HEK293 (cell line): ENCODE measurements at regions not wholly inside any gene's neighbourhood (a gene's known extent, or its start where the extent isn't known, plus 50 kb on each side); places are given as distances from the start of the nearest gene placed in this dataset.
"Not testable (repeated sequence)": the region's sequence is repeated elsewhere in the genome, so short reads cannot be mapped to it uniquely, and the experiment has no call there.

Experiments
- CTCF ChIA-PET: fragments of 350-600 bp; formaldehyde crosslinking; extraction: SDS; loops from one replicate; lab custom pipeline; 2021; ENCODE audit warnings: antibody characterized with exemption; lab: Yijun Ruan, JAX
- POLR2A ChIA-PET: fragments of 300-600 bp; formaldehyde crosslinking; extraction: SDS; loops from one replicate; lab custom pipeline; 2020; ENCODE audit warnings: antibody characterized with exemption, inconsistent platforms; lab: Yijun Ruan, JAX
- H3K27ac ChIP-seq: fragments of 200-500 bp; sonication (Bioruptor generic); 2 replicates; pipeline ENCODE4 v1.5.1; 2014; ENCODE audit warnings: low read depth, low read length, control low read depth, inconsistent platforms; ENCODE audit errors: extremely low read depth
- H3K36me3 ChIP-seq, 2 experiments: fragments of 200-500 bp in 1 of 2; sonication (Bioruptor generic) in 1 of 2; 1 replicate in 1 of 2; 2 replicates in 1 of 2; pipeline ENCODE4 v1.5.1; 2014 to 2017; ENCODE audit warnings: inconsistent platforms in 2 of 2, low read length in 2 of 2; ENCODE audit not compliant: control insufficient read depth in 2 of 2, insufficient read depth in 1 of 2
- H3K4me1 ChIP-seq: fragments of 200-500 bp; sonication (Bioruptor generic); 2 replicates; pipeline ENCODE4 v1.5.1; 2014; ENCODE audit warnings: mild to moderate bottlenecking, low read length, inconsistent platforms; ENCODE audit not compliant: control insufficient read depth, insufficient read depth
- H3K4me3 ChIP-seq: 2 replicates; pipeline ENCODE4 v1.5.1; 2011; ENCODE audit warnings: low read depth, mild to moderate bottlenecking, control low read depth, low read length, moderate library complexity
- H3K9me3 ChIP-seq: fragments of 200-500 bp; sonication (Bioruptor generic); 2 replicates; pipeline ENCODE4 v1.5.1; 2014; ENCODE audit warnings: low read depth, low read length, inconsistent platforms; ENCODE audit not compliant: control insufficient read depth, insufficient read depth
- AEBP2 ChIP-seq: fragments of 450-650 bp; formaldehyde crosslinking; IDR thresholded peaks from 2 replicates; pipeline ENCODE4 v1.5.1; 2016; ENCODE audit warnings: missing biosample characterization, missing genetic modification characterization, borderline replicate concordance
- BCL6B ChIP-seq: fragments of 450-650 bp; formaldehyde crosslinking; IDR thresholded peaks from 2 replicates; pipeline ENCODE4 v1.5.1; 2017; ENCODE audit warnings: missing biosample characterization, missing genetic modification characterization
- GLI4 ChIP-seq: fragments of 450-650 bp; formaldehyde crosslinking; IDR thresholded peaks from 2 replicates; pipeline ENCODE4 v1.5.1; 2016; ENCODE audit warnings: missing biosample characterization, missing genetic modification characterization
- KLF9 ChIP-seq: fragments of 450-650 bp; formaldehyde crosslinking; IDR thresholded peaks from 2 replicates; pipeline ENCODE4 v1.5.1; 2016; ENCODE audit warnings: missing biosample characterization, missing genetic modification characterization, low read depth
- SCRT1 ChIP-seq: fragments of 450-650 bp; formaldehyde crosslinking; IDR thresholded peaks from 2 replicates; pipeline ENCODE4 v1.5.1; 2016; ENCODE audit warnings: missing biosample characterization, missing genetic modification characterization, borderline replicate concordance
- SETDB1 ChIP-seq: IDR thresholded peaks from one replicate; pipeline ENCODE4 v1.6.1; 2017; ENCODE audit warnings: mild to moderate bottlenecking, low read length, moderate library complexity, mixed read lengths; ENCODE audit not compliant: insufficient read length
- SP7 ChIP-seq: fragments of 450-650 bp; formaldehyde crosslinking; IDR thresholded peaks from 2 replicates; pipeline ENCODE4 v1.5.1; 2016; ENCODE audit warnings: missing biosample characterization, missing genetic modification characterization
- ZBTB48 ChIP-seq: fragments of 450-650 bp; formaldehyde crosslinking; IDR thresholded peaks from 2 replicates; pipeline ENCODE4 v1.5.1; 2016; ENCODE audit warnings: missing biosample characterization, missing genetic modification characterization
- ZIC2 ChIP-seq: fragments of 450-650 bp; formaldehyde crosslinking; IDR thresholded peaks from 2 replicates; pipeline ENCODE4 v1.5.1; 2016; ENCODE audit warnings: missing biosample characterization, missing genetic modification characterization
- ZNF112 ChIP-seq: fragments of 450-650 bp; formaldehyde crosslinking; IDR thresholded peaks from 2 replicates; pipeline ENCODE4 v1.5.0; 2017; ENCODE audit warnings: missing biosample characterization, missing genetic modification characterization
- ZNF221 ChIP-seq: fragments of 450-650 bp; formaldehyde crosslinking; IDR thresholded peaks from 2 replicates; pipeline ENCODE4 v1.5.1; 2017; ENCODE audit warnings: missing biosample characterization, missing genetic modification characterization, borderline replicate concordance
- ZNF280D ChIP-seq: fragments of 450-650 bp; formaldehyde crosslinking; IDR thresholded peaks from 2 replicates; pipeline ENCODE4 v1.5.1; 2016; ENCODE audit warnings: missing biosample characterization, missing genetic modification characterization
- ZNF292 ChIP-seq: fragments of 450-650 bp; formaldehyde crosslinking; IDR thresholded peaks from 2 replicates; pipeline ENCODE4 v1.5.1; 2016; ENCODE audit warnings: low read depth, missing biosample characterization, missing genetic modification characterization, borderline replicate concordance
- ZNF362 ChIP-seq: fragments of 450-650 bp; formaldehyde crosslinking; IDR thresholded peaks from 2 replicates; pipeline ENCODE4 v1.5.1; 2016; ENCODE audit warnings: missing biosample characterization, missing genetic modification characterization
- ZNF391 ChIP-seq: fragments of 450-650 bp; formaldehyde crosslinking; IDR thresholded peaks from 2 replicates; pipeline ENCODE4 v1.5.1; 2016; ENCODE audit warnings: low read depth, missing biosample characterization, missing genetic modification characterization, borderline replicate concordance
- ZNF416 ChIP-seq: fragments of 450-650 bp; formaldehyde crosslinking; IDR thresholded peaks from 2 replicates; pipeline ENCODE4 v1.5.1; 2016; ENCODE audit warnings: missing biosample characterization, missing genetic modification characterization
- ZNF423 ChIP-seq: fragments of 450-650 bp; formaldehyde crosslinking; IDR thresholded peaks from 2 replicates; pipeline ENCODE4 v1.5.1; 2016; ENCODE audit warnings: missing biosample characterization, missing genetic modification characterization
- ZNF521 ChIP-seq: fragments of 450-650 bp; formaldehyde crosslinking; IDR thresholded peaks from 2 replicates; pipeline ENCODE4 v1.5.1; 2017; ENCODE audit warnings: missing biosample characterization, mild to moderate bottlenecking, missing genetic modification characterization
- ZNF626 ChIP-seq: fragments of 450-650 bp; sonication (Bioruptor Pico); formaldehyde crosslinking; IDR thresholded peaks from 2 replicates; pipeline ENCODE4 v1.5.1; 2018; ENCODE audit warnings: missing biosample characterization, missing genetic modification characterization, inconsistent platforms
- ZNF658 ChIP-seq: fragments of 450-650 bp; formaldehyde crosslinking; IDR thresholded peaks from 2 replicates; pipeline ENCODE4; 2016; ENCODE audit warnings: missing biosample characterization, missing genetic modification characterization
- ZSCAN30 ChIP-seq: fragments of 450-650 bp; IDR thresholded peaks from 2 replicates; pipeline ENCODE4 v1.5.1; 2018; ENCODE audit warnings: missing biosample characterization, mild to moderate bottlenecking, missing genetic modification characterization, moderate library complexity

GRCh38 chr1:104197516-104197915 is 447.8 kb downstream of the AMY1C start (continued):
- TF ChIP-seq SP7 (no peak), ZNF112 (tag by site-specific recombination) (no peak), ZSCAN30 (tag by site-specific recombination) (no peak), KLF9 (tag by site-specific recombination) (no peak)

GRCh38 chr1:104212239-104212638 is 462.5 kb downstream of the AMY1C start:
- Histone ChIP-seq H3K27ac (no peak overlapping the region), H3K36me3 (no peaks in the 10 kb centered on the region), H3K4me1 (no peaks in the 10 kb centered on the region), H3K4me3 (no peak overlapping the region), H3K9me3 (no peaks in the 10 kb centered on the region)
- ChIA-PET POLR2A (no interaction called here), CTCF (interaction anchor here (0.6 kb wide), 1 partner anchor 396 kb away, joined by 3 read pairs; no protein-coding TSS in a partner anchor)
- TF ChIP-seq ZNF391 (no peak), ZBTB48 (no peak), ZNF423 (tag by site-specific recombination) (no peak), ZNF292 (tag by site-specific recombination) (no peak), ZIC2 (tag by site-specific recombination) (no peak), ZNF362 (tag by site-specific recombination) (no peak), ZNF626 (tag by site-specific recombination) (no peak)

GRCh38 chr1:104217395-104217986 is 467.8 kb downstream of the AMY1C start:
- H3K4me3 ChIP-seq, POLR2A ChIA-PET, H3K36me3 ChIP-seq, H3K4me1 ChIP-seq, H3K27ac ChIP-seq, H3K9me3 ChIP-seq, CTCF ChIA-PET: not testable (repeated sequence)

GRCh38 chr1:104229860-104230259 is 480.2 kb downstream of the AMY1C start:
- POLR2A ChIA-PET = no interaction called here
- no peaks in the 10 kb centered on the region for H3K4me1 ChIP-seq
- H3K36me3 ChIP-seq = no peaks in the 10 kb centered on the region
- no peak overlapping the region for H3K4me3 ChIP-seq
- no peaks in the 10 kb centered on the region for H3K9me3 ChIP-seq
- TF ChIP-seq SETDB1 = no peak
- no peak for TF ChIP-seq ZNF521
- no peak for TF ChIP-seq ZNF416 (tag by site-specific recombination)
- TF ChIP-seq ZNF658 (tag by site-specific recombination) = no peak
- TF ChIP-seq, all 188 proteins: peak for 0
- CTCF ChIA-PET = no interaction called here
- H3K27ac ChIP-seq = no peak overlapping the region

- Histone ChIP-seq H3K36me3 (no peaks in the 10 kb centered on the region), H3K4me3 (no peak overlapping the region), H3K9me3 (no peaks in the 10 kb centered on the region), H3K27ac (no peak overlapping the region), H3K4me1 (no peaks in the 10 kb centered on the region)
- ChIA-PET CTCF (no interaction called here), POLR2A (no interaction called here)
- TF ChIP-seq ZNF221 (tag by site-specific recombination) = no peak
- TF ChIP-seq GLI4 (tag by site-specific recombination) = no peak
- no peak for TF ChIP-seq ZNF280D (tag by site-specific recombination)
- TF ChIP-seq BCL6B (tag by site-specific recombination) = no peak
- TF ChIP-seq SCRT1 (tag by site-specific recombination) = no peak
- no peak for TF ChIP-seq AEBP2 (tag by site-specific recombination)
Measured at GRCh38 chr1:104231676-104232075, 482.0 kb downstream of the AMY1C start.
